ENCODE measurements at regions not wholly inside any gene's neighbourhood (a gene's known extent, or its start where the extent isn't known, plus 50 kb on each side); places are given as distances from the start of the nearest gene placed in this dataset.

DNA sequence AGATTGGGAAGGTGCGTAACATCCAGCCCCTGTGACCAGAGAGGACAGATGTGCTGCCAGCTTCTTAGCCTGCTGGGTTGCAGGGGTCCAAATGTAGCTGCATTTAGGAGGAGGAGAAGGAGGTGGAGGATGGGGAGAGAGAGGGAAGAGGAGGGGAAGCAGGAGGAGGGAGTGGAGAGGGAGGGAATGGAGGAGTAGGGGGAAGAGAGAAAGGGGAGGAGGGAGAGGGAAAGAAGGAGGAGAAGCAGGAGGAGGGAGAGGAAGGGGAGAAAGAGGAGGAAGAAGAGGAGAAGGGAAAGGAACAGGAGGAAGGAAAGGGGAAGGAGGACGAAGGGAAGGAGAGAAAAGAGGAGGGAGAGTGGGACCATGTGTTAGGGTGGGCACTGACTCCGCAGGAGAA, 108.6 kb downstream of the ABCC12 start:
- DNase-seq (ENCODE audit: low read depth) = no peak
- H3K4me3 ChIP-seq (ENCODE audit: low read length) = no peak overlapping the region
- TF ChIP-seq CTCF (conservative IDR thresholded peaks at IDR 0.05; ENCODE audit: low read length) = no peak

- H3K4me3 ChIP-seq (ENCODE audit: low read length) = no peak overlapping the region
- no peak for TF ChIP-seq CTCF (conservative IDR thresholded peaks at IDR 0.05; ENCODE audit: low read length)
- DNase-seq (ENCODE audit: low read depth) = no peak
These were observed 111.7 kb downstream of the ABCC12 start for GRCh38 chr16:48044117-48044516.

DNA sequence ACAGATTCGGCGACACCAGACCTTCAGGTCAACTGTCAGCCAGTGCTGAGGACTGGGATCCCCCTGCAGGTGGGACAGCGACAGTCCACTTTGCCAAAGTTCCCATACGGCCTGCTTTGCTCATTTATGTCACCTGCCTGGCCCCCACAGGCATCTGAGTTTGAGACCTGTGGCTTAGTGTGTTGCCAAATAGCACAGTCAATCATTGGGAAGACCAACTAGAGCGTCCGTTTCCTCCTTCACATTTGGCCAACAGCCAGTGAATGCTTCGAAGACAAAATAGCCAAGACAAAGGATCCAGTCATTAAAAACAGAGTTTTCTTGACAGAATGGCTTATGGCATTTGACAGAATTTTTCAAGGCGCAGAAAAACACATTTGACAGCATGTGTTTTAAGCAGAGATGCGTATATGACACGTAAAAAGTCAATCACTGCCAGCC, 113.8 kb downstream of the ABCC12 start:
- TF ChIP-seq CTCF (conservative IDR thresholded peaks at IDR 0.05; ENCODE audit: low read length) = 0 out of 2 replicates have a peak, but pooled peaks have one; percentile 1
- DNase-seq (ENCODE audit: low read depth) = no peak
- H3K4me3 ChIP-seq (ENCODE audit: low read length) = no peak overlapping the region

- TF ChIP-seq CTCF (conservative IDR thresholded peaks at IDR 0.05; ENCODE audit: low read length) = no peak
- H3K4me3 ChIP-seq (ENCODE audit: low read length) = no peak overlapping the region
- DNase-seq (ENCODE audit: low read depth) = no peak
These were observed 120.7 kb downstream of the ABCC12 start for GRCh38 chr16:48035142-48035541.

DNA sequence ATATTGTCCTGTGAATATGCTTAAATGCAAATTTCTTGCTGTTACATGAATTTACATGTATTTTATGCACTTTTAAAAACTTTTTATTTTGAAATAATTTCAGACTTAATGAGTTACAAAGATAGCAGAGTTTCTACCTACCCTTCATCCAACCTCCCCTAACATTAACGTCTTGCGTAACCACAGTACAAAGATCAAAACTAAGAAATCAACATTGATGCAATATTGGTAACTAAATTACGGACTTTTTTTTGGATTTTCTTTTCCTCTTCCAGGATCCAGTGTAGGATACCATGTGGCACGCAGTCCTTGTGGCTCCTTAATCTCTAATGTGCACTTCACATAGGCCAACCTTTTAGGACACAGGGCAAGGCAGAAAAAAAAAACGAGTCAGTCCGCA, 124.9 kb downstream of the ABCC12 start:
- no peak for TF ChIP-seq CTCF (conservative IDR thresholded peaks at IDR 0.05; ENCODE audit: low read length)
- DNase-seq (ENCODE audit: low read depth) = no peak
- no peak overlapping the region for H3K4me3 ChIP-seq (ENCODE audit: low read length)

DNA sequence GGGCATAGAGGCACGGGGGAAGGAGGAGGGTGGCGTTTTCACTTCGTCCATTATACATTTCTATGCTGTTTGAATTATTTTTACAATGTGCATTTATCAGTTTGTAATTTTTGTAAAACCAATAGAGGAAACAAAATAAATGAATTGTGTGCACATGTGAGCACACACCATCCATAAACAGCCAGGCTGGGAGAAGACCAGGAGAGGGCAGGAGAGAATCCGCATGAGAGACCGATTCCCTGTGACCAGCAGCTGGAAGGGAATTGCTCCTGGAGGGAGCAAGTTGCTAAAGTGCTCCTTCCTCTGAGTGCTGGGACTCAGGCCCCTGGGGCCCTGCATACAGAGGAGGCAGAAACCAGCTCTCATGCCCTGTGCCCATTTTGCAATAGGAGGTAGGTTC, 126.0 kb downstream of the ABCC12 start:
- peak; percentile 39 for TF ChIP-seq CTCF (conservative IDR thresholded peaks at IDR 0.05; ENCODE audit: low read length)
- DNase-seq (ENCODE audit: low read depth) = no peak
- no peak overlapping the region for H3K4me3 ChIP-seq (ENCODE audit: low read length)

DNA sequence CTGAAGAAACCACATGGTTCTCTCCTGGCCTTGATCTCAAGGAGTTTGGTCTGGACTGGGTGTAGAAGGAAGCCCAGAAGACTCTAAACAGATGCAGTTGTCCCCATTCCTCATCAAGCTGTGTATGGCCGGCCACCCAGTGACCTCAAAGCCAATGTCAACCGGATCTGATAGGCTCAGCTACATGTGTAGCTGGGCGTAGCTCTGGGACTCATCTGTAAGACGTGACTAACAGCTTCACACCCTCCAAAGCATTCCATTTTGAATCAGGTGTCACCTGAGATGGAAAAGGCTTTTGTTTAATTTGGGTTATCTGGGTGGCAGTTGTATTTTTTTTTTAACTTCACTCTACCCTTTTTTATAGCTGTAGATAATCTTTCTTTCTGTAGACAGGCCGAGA, 130.4 kb downstream of the ABCC12 start:
- no peak overlapping the region for H3K4me3 ChIP-seq (ENCODE audit: low read length)
- no peak for TF ChIP-seq CTCF (conservative IDR thresholded peaks at IDR 0.05; ENCODE audit: low read length)
- DNase-seq (ENCODE audit: low read depth) = no peak

All from AG10803 (cell line).